ENCODE measurements at regions not wholly inside any gene's neighbourhood (a gene's known extent, or its start where the extent isn't known, plus 50 kb on each side); places are given as distances from the start of the nearest gene placed in this dataset.

- no peak for TF ChIP-seq CTCF (IDR thresholded peaks at IDR 0.05)
- TF ChIP-seq EZH2phosphoT487 (IDR thresholded peaks at IDR 0.05) = no peak
- no peak for TF ChIP-seq EZH2 (IDR thresholded peaks at IDR 0.05)
Observed at GRCh38 chr11:115696563-115696962, 192.3 kb upstream of the CADM1 start.
